H7 (cell line): ENCODE measurements at regions not wholly inside any gene's neighbourhood (a gene's known extent, or its start where the extent isn't known, plus 50 kb on each side); places are given as distances from the start of the nearest gene placed in this dataset.

Experiments
- DNase-seq: peaks from one replicate; pipeline ENCODE4 v3.0.0; 2012
- H3K27me3 ChIP-seq: 2 replicates; pipeline ENCODE4 v1.6.0; 2011; ENCODE audit warnings: mild to moderate bottlenecking, low read length; ENCODE audit not compliant: control insufficient read depth, insufficient read depth
- H3K36me3 ChIP-seq: replicated peaks from 2 replicates; pipeline ENCODE4 v1.5.1; 2011; ENCODE audit warnings: low read length; ENCODE audit not compliant: control insufficient read depth, insufficient read depth
- H3K4me3 ChIP-seq: 2 replicates; pipeline ENCODE4 v1.5.1; 2011; ENCODE audit warnings: low read depth, mild to moderate bottlenecking, control low read depth, low read length, moderate library complexity; ENCODE audit not compliant: insufficient read depth

DNA sequence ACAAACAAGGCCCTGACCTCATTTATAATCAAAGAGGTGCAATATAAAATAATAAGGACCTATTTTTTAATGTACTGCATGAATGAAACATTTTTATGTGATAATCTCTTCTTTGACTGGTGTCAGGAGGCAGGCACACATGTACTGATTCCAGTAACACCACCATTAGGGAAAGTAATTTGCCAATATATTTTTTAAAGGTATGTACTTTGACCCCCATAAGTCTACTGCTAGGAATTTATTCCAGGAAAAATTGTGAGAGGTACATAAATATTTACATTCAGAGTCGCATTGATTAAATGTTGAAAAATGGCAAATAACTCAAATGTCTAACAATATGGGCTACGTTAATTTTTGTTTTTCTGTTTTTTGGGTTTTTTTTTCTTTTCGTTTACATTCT, 325.4 kb upstream of the PRDM1 start:
- DNase-seq: no peak
- no peaks in the 10 kb centered on the region for H3K36me3 ChIP-seq
- no peaks in the 10 kb centered on the region for H3K27me3 ChIP-seq
- no peak overlapping the region for H3K4me3 ChIP-seq

DNA sequence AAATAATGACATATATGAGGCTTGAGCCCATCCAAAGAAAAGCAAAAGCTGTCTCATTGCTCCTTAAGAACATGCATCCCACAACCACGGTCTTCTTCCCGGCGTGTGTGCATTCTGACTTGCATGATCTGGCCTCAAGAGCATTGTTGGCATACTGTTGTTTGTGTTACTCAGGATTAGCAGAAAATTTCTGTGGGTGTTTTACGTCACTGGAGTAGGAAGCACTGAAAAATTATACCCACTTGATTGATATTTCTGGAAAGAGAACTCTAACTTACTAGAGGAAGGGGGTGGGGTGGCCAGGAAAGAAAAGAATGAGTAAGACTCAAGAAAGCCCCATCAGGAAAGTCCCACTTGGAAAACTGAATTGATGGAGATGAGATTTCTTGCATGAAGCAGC, 326.2 kb upstream of the PRDM1 start:
- DNase-seq: no peak
- H3K4me3 ChIP-seq: no peak overlapping the region
- H3K27me3 ChIP-seq: no peaks in the 10 kb centered on the region
- H3K36me3 ChIP-seq: no peaks in the 10 kb centered on the region

DNA sequence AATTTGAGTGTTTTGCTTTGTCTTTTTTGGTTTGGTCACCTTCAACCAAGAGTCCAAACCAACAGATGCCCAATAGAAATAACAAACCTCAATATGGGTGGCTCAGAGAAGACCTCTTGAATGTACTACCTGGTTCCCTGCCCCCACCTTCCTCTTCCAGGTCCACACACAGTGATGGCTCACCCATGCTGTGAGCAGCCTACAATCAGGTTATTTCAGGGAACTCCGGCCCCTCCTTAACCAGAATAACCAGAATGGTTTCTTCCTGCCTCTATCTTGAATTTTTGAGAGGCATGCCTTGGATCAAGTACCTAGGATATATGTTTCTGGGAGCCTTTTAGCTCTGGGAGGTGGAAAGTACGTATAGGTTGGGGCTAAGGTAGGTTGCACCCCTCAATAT, 327.1 kb upstream of the PRDM1 start:
- H3K36me3 ChIP-seq: no peaks in the 10 kb centered on the region
- H3K27me3 ChIP-seq: no peaks in the 10 kb centered on the region
- DNase-seq: no peak
- H3K4me3 ChIP-seq: no peak overlapping the region

DNA sequence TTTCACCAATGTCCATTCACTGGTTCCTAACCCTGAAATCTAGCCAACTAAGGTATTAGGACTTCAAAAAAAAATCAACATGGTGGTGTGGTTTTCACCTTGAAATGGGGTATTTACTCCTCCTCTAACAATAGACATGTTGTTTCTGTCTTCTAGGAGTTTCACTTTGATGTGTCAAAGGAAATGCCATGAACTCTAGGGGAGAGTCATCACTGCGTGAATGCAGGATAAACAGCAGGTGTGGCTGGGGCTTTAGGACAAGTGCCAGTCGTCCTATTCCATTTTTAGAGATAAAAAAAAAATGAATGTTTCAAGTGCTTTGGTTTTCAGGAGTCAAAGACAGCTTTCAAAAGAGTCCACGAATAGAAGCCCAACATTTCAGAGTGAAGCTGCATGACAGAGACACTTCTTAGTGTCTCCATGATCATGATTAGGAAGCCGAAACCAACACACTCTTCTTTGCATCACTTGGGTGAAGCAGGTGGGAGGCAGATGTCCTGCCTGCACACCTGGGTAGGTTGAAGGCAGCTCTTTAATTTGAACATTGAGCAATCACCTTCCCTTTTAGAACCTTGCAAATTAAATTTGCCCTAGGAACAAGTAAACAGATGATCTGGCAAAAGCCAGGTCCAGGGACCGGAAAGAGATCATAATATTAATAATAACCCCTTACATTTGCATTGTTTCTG, 328.5 kb upstream of the PRDM1 start:
- no peak overlapping the region for H3K4me3 ChIP-seq
- H3K36me3 ChIP-seq: no peaks in the 10 kb centered on the region
- no peaks in the 10 kb centered on the region for H3K27me3 ChIP-seq
- DNase-seq: no peak

DNA sequence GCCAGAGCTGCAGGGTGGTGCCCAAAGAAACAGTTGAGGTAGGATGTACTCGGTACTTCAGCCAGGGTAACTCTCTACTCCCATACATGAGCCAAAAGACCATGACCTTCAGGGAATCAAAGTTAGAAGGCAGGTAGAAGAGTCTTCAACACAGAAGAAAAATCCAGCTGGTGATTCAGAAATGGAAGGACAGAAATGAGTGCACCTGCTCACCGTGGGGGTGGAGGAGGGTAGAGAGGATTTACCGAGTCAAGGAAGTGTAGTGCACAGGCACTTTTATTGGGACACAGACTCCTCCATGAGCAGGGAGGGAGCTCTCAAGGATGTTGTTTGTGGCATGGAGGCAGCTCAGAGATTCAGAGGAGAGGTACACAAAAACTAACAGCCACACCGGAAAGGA, 330.3 kb upstream of the PRDM1 start:
- H3K27me3 ChIP-seq: no peaks in the 10 kb centered on the region
- H3K4me3 ChIP-seq: no peak overlapping the region
- H3K36me3 ChIP-seq: no peaks in the 10 kb centered on the region
- DNase-seq: no peak

- H3K4me3 ChIP-seq: no peak overlapping the region
- no peak for DNase-seq
Measured at GRCh38 chr6:105753620-105754211, 332.4 kb upstream of the PRDM1 start.

DNA sequence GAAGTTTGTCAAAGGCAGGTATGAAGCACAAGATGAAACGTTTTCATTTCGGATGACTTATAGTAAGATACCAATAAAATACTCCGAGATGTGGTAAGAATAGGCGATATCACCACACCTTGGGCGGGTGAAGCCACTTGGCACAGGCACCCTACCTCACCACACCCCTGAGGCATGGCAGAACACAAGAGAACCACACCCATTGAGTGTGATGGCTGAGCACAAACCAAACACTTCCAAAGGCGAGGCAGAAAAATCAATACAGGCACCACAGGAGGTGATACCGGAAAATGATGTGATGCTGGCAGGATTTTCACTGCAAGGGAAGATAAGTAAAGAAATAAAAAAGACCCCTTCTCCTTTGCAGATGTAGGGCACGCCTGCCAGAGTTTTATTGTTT, 332.9 kb upstream of the PRDM1 start:
- H3K4me3 ChIP-seq: no peak overlapping the region
- H3K36me3 ChIP-seq: no peaks in the 10 kb centered on the region
- no peaks in the 10 kb centered on the region for H3K27me3 ChIP-seq
- no peak for DNase-seq

More at GRCh38 chr6:105753620-105754211, 332.4 kb upstream of the PRDM1 start:
- Histone ChIP-seq H3K27me3 (no peaks in the 10 kb centered on the region), H3K36me3 (no peaks in the 10 kb centered on the region)

GRCh38 chr6:105750089-105750488, 336.0 kb upstream of the PRDM1 start:
- no peak for DNase-seq
- Histone ChIP-seq H3K36me3 (no peaks in the 10 kb centered on the region), H3K4me3 (no peak overlapping the region), H3K27me3 (no peaks in the 10 kb centered on the region)

DNA sequence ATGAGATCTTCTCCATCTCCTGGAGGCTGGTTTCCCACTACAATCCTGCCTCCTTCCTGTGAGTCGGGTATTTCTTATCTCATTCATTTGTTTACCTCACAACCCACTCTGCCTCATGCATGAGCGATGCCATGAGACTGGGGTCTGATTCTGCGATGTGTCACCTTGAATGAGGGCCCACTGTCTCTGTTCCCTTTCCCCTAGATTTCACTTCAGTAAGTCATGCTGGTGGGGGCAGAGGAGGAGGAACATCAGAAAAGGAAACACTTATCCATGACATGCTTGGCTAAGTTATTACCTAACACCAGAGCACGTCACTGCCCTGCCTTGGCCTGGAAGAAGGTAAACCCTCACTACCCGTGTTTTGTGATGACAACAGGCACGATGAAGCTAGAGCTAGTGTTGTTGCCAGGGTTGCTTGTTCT, 337.4 kb upstream of the PRDM1 start:
- DNase-seq: no peak
- no peak overlapping the region for H3K4me3 ChIP-seq
- H3K36me3 ChIP-seq: no peaks in the 10 kb centered on the region
- no peaks in the 10 kb centered on the region for H3K27me3 ChIP-seq

- no peak for DNase-seq
- no peaks in the 10 kb centered on the region for H3K36me3 ChIP-seq
Measured at GRCh38 chr6:105747823-105748405, 338.2 kb upstream of the PRDM1 start.

GRCh38 chr6:105746509-105746908, 339.6 kb upstream of the PRDM1 start:
- H3K36me3 ChIP-seq: no peaks in the 10 kb centered on the region
- no peak overlapping the region for H3K4me3 ChIP-seq
- no peak for DNase-seq
- no peaks in the 10 kb centered on the region for H3K27me3 ChIP-seq

More at GRCh38 chr6:105747823-105748405, 338.2 kb upstream of the PRDM1 start:
- no peak overlapping the region for H3K4me3 ChIP-seq
- no peaks in the 10 kb centered on the region for H3K27me3 ChIP-seq

- no peak for DNase-seq
- no peaks in the 10 kb centered on the region for H3K27me3 ChIP-seq
Measured at GRCh38 chr6:105746130-105746505, 340.0 kb upstream of the PRDM1 start.

GRCh38 chr6:105745464-105746129, 340.5 kb upstream of the PRDM1 start:
- Histone ChIP-seq H3K27me3 (no peaks in the 10 kb centered on the region), H3K4me3 (no peak overlapping the region), H3K36me3 (no peaks in the 10 kb centered on the region)
- no peak for DNase-seq

More at GRCh38 chr6:105746130-105746505, 340.0 kb upstream of the PRDM1 start:
- H3K36me3 ChIP-seq: no peaks in the 10 kb centered on the region
- no peak overlapping the region for H3K4me3 ChIP-seq

GRCh38 chr6:105744815-105745214, 341.3 kb upstream of the PRDM1 start:
- H3K36me3 ChIP-seq: no peaks in the 10 kb centered on the region
- no peak overlapping the region for H3K4me3 ChIP-seq
- no peak for DNase-seq
- H3K27me3 ChIP-seq: no peaks in the 10 kb centered on the region
